HG03045 (cell line): ENCODE measurements at regions not wholly inside any gene's neighbourhood (a gene's known extent, or its start where the extent isn't known, plus 50 kb on each side); places are given as distances from the start of the nearest gene placed in this dataset.
"Not testable (repeated sequence)": the region's sequence is repeated elsewhere in the genome, so short reads cannot be mapped to it uniquely, and the experiment has no call there.

ENCODE experiments used
- ATAC-seq: cut with Tn5 transposase; IDR thresholded peaks from one replicate; pipeline ENCODE4 v1.9.1; 2021; ENCODE audit warnings: mild to moderate bottlenecking, moderate library complexity; ENCODE audit not compliant: unreplicated experiment

DNA sequence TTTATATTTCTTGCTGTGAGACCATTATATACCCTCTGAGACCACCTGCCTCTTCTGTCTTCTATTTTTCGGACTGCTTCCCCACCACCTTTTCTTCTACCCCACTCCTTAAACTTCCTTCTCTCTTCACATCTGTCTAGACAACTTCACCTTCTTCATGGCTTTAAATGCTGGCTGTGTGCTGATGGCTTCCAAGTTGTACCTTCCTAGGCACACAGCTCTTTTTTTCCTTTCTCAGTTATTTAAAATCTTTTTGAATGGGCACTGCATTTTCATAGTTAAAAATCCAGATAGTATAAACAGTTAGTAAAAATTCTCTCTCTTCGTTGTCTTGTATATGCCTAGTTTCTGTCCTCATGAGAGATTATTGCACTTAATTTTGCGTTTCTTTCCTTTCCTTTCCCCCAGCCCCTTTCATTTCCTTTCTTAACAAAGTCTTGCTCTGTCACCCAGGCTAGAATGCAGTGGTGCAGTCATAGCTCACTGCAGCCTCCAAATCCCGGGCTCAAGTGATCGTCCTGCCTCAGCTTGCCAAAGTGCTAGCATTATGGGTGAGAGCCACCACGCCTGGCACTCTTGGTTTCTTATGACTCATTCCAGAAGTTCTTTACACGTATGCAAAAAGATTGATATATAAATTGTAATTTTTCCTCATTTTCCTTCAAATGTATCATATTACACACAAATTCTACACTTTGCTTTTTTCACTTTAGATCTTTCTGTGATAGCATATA is 114.3 kb downstream of the NPIPB5 start:
- ATAC-seq: no peak

DNA sequence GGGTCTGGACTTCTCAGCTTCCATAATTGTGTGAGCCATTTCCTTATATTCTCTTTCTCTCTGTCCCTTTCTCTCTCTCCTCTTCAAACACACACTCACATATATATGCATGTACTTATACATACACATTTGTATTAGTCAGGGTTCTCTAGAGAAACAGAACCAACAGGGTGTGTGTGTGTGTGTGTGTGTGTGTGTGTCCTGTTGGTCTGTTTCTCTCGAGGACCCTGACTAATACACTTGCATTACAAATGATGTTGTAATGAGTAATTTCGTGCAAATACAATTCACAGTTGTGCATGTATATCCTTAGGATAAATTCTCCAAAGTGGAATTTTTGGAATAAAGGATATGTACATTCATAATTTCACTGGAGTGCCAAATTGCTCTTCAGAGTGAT is 115.3 kb downstream of the NPIPB5 start:
- ATAC-seq: no peak

DNA sequence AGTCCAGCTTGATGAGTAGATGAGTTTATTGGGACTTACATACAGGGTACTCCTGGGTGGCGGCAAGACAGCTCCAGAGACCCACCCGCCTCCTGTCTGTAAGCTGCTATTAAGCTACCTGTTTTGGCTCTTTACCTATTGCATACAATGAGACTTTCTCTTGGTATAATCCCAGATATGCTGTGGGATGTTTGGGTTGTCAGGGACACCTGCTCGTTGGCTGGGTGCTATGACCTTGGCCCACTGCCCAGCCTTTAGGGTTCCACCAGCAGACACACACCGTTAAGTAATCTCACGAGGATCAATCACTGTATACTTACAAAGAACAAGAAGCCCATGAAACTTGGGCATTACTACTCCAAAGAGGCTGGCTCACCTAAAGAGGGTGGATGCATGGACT is 116.4 kb downstream of the NPIPB5 start:
- no peak for ATAC-seq

DNA sequence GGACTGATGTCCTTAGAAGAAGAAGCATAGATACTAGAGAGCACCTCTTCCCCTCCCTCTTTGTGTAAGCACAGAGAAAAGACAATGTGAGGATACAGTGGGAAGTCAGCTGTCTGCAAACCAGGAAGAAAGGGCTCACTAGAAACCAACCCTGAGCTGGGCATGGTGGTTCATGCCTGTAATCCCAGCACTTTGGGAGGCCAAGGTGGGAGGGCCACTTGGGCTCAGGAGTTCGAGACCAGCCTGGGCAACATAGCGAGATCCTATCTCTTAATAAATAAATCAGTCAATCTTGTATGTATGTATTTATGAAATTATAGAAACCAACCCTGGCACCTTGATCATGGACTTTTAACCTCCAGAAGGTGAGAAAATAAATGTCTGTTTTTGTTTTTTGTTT is 118.3 kb downstream of the NPIPB5 start:
- no peak for ATAC-seq

DNA sequence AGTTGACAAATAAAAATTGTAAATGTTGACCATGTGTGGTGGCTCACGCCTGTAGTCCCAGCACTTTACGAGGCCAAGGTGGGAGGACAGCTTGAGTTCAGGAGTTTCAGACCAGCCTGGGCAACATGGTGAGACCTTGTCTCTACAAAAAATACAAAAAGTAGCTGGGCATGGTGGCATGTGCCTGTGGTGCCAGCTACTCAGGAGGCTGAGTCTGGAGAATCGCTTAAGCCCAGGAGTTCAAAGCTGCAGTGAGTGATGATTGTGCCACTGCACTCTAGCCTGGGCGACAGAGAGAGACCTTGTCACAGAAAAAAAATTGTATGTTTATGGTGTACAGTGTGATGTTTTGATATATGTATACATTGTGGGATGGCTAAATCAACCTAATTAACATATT is 119.6 kb downstream of the NPIPB5 start:
- no peak for ATAC-seq

DNA sequence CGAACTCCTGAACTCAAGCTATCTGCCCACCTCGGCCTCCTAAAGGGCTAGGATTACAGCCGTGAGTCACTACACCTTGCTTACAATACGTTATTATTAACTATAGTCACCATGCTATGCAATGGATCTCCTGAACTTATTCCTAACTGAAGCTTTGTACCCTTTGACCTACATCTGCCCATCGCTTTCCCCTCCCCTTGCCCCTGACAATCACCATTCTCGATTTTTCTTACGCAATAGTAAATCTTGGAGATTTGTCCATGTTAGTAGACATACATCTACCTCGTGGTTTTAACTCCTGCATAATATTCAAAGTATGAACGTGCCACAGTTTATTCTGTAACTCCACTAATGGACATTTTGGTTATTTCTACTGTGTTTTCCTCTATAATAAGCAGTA is 120.6 kb downstream of the NPIPB5 start:
- ATAC-seq: no peak

DNA sequence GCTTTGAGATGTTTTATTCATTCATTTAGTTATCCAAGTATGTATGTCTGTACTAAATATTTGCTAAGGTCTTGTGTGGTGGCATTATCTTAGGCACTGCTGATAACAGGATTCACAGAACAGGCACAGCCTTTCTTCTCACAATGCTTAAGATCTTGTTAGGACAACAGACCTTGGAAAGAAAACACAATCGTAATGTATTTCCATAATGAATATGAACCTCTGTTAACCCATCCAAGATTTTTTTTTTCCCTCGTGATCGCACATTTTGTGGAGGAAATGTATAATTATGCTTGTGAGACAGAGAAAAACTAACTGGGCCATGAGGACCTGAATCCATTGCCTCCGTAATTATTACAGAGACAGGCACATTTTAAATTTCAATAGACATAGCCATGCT is 121.9 kb downstream of the NPIPB5 start:
- ATAC-seq: no peak

DNA sequence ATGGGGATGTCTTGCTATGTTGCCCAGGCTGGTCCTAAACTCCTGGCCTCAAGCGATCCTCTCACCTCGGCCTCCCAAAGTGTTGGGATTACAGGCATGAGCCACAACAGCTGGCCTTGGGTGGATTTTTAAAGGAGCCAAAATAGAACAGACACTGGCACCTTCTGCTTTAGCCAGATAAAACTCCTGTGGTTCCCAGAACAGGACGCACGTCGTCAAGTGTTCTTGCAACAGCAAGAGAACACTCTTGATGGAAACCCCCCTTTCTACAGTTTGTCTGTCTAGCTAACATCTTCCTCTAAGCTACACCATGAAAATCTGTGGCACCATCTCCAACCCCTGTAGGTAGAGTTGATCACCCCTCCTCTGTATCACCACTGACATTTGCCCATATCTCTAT is 122.6 kb downstream of the NPIPB5 start:
- ATAC-seq: no peak

DNA sequence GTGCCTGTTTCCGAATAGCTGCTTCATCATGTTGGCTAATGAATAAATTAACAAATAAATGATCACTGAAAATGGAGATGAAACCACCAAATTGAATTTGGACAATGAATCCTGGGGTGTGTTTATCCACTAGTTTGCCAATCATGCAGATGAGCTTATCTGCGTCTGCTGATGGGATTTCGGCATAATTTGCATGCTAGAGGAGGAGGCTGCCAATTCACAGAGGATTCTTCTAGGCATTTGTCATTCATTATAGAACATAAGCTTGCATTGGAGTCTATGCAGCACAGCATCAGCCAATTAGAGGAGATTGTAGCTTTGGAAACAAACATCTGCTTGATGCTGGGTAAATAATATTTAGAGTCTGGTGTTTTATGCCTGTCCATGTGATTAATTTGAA is 123.1 kb downstream of the NPIPB5 start:
- no peak for ATAC-seq

DNA sequence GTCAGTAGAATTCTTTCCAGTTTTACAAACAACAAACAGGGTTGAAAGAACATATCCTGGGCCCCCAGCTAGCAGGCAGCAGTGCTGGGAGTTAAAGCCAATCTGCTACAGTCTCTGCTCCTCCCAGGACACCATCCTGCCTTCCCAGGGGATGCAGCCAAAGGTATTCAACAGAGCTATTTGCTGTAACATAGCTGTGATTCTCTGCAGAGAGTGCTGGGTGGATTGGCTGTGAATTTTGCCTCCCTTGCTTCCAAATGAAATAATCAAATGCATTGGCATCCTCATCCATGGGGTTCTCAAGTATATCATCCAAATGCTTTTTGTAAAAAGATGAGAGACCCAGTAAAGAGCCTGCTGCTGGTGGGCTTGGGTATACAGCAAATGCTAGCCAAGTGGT is 124.3 kb downstream of the NPIPB5 start:
- no peak for ATAC-seq

DNA sequence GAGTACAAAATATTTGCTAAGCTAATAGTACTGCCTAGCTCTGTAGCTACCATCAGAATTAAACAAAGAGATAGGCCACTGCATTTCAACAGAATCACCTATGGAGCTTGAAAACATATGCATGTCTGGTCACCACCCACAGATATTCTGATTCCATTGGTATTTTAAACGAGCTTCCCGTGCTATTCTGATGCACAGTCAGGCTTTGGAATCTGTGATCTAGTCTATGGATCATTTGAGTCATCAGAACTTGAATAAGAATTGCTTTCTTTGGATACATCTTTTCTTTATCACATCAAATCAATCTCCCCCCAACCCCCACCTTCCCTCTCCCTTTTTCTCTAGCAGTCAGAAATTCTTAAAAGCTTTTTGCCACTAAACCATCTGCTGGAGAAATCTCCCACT is 124.7 kb downstream of the NPIPB5 start:
- ATAC-seq: no peak

DNA sequence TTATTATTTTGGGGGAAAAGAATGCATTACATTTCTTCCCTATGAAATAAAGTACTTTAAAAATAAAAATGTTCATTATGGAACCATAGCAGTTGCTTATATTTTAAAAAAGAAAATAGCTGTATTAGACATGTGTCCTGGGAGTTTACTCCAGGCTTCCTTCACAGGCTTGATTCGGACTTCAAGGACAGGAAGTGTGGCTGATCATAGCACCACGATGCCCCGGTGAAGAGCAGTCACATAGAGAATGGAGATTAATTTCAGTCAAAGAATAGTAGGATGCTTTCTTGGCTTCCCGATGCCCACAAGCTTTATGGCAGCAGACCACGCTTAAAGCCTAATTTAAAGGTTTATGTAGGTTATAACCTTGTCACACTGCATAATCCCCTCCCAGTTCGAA is 125.1 kb downstream of the NPIPB5 start:
- no peak for ATAC-seq

DNA sequence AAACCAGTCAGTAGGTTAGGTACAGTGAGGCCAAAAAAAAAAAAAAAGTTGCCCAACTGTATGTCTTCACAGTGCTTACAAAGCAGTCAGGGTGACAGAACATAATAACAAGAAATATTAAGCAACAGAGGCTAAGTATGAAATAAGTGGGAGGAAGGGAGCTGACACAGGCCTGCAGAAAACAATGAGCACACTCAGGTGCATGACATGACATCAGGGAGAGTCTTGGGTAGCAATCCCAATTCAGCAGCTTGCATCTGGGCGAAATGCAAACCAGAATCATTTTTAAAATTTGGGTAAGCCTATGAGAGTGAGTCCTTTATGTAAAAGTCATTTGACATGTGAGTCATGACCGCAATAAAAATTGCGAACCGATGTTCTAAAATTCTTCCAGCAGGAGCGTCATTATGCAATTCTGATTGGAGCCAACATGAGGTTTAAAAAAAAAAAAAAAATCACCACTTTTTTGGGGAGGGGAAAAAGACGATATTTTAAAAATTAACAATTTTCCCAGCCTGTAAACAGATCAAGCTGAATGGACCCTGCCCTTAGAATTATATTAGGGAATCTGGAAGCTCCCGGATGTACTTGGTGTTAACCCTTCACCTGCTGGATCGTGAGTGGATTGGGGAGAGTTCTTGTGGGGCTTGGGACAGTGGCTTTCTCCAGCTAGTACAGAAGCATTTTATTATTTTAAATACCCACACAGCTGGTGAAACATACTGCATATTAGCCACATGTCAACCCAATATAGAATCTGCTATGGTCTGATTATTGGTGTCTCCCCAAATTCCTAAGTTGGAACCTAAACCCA is 127.9 kb downstream of the NPIPB5 start:
- no peak for ATAC-seq

DNA sequence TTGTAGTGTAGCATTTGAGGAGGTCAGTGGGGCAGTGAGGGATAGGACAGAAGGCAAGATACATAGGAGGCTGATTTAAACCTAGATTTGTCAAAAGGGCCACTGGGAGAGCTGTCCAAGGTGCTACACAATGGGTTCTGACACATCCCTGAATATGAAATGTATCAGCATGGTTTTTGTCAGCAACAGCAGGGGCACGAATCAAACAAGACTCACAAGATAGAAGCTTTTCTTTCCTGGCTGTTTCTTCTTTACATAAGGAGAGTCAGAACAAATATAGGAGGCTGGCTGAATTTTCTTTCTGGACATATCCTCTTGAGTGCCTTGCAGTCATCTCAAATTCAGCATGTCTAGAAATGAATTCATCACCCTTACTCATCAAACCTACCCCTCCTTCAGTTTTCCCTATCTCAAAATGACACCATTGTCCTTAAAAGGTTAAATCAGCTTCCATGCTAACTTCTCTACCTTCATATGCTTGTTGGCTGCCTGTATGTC is 130.5 kb downstream of the NPIPB5 start:
- no peak for ATAC-seq

DNA sequence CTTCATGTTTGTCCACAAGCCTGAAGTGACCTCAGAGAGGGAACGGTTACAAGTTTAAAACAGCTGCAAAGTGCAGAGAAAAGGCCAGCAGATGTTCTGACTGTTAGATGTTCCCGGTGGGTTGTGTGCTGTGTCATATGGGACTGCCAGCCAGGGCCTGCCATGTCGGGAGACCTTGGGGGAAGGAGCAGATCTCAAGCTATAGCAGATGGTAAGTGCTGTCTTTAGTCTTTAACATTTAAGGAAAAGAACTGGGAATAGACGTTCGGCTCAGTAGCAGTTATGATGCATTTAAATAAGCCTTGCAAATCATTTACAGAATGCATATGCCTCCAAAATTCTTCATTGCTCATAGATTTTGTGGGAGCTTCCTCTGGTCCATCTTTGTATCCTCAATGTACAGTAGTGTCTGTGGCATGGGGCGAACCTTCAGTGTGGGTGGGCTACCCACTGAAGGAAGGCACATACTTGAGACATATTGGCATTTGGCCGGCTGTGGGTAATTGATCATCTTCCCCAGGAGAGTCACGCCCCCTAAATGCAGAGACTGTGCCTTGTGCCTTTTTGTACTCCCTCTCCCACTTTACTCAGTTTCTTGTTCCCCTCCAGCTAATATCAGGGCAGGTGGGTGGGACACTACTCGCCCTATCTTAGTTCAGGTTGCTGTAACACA is 131.9 kb downstream of the NPIPB5 start:
- ATAC-seq: no peak

DNA sequence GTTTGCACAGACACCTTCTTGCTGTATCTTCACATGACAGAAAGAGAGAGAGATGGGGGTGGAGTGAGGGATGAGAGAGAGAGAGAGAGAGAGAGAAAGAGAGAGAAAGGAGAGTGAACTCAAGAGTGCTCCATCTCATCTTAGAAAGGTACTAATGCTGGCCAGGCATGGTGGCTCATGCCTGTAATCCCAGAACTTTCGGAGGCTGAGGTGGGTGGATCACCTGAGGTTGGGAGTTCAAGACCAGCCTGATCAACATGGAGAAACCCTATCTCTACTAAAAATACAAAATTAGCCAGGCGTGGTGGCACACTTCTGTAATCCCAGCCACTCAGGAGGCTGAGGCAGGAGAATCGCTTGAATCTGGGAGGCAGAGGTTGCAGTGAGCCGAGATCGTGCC is 132.5 kb downstream of the NPIPB5 start:
- not testable (repeated sequence) for ATAC-seq

DNA sequence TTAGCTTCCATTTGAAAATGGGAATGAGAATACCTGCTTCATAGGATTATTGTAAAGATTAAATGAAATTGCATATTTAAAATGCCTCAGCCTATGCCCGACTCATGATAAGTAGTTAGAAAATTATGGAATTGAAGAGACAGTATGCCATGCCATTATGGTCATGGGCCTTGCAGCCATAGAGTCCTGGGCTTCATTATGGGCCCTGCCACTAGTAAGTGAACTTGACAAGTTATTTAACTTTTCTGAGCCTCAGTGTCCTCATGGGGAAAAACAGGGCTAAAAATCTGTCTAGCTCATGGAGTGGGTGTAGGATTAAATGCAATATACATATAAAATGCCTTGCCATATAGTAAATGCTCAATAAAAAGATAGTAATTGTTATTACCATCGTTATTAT is 133.2 kb downstream of the NPIPB5 start:
- no peak for ATAC-seq

DNA sequence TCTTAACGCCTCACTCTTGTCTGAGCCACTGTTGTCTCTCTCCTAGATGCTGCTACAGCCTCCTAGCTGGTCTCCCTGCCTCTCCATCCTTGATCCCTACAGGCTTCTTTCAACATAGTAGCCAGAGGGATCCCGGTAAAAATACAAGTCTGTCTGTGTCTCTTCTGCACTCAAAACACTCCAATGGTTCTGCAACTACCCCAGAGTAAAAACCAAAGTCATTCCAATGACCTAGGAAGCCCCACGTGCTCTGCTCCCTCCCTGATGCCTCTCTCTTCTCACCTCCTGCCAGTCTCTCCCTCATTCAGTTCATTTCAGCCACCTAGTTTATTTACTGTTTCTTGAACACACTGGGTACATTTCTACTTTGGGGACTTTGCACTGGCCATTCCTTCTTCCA is 135.2 kb downstream of the NPIPB5 start:
- ATAC-seq: no peak

DNA sequence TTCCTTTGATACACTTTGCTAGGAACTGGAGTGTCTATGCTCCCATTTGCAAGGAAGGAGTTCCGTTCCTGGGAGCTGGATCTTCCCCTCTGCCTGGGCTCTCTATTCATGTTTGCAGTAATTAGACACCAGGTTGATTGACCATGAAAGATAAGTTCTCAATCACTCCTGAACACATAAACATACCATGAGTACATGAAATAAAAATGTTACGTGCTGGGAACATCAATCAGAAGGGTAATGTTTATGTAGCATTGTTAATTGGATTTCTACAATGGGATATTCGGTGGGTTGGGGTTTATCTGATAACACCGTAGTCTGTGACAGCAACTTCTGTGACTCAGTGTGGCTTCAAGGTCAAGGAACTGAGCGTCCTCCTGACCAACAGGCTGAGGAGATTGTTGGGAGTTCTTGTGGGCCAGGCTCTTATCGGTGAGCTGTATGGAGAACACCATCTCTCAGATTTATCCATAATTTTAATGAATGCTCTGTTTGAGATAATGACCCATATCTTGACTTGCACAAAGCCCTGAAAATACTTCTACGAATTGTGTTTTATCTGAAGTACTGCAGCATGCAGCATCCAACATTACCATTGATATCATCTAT is 136.4 kb downstream of the NPIPB5 start:
- ATAC-seq: no peak

DNA sequence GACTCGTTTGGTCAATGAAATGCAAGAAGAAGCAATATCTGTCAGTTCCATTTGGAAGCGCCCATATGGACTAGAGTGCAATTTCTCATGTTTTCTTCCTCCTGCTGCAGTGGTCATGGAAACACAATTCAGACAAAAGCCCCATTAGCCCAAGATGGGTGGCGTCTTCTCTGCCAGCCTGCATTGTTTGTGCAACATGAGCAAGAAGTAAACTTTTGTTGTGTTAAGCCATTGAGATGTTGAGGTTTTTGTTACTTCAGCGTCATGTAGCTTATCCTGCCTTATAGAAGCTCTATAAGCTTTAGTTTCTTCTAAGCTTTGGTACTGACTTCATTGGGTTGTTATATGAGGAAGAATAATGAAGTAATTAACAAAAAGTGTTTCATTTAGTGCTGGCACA is 137.4 kb downstream of the NPIPB5 start:
- ATAC-seq: no peak

DNA sequence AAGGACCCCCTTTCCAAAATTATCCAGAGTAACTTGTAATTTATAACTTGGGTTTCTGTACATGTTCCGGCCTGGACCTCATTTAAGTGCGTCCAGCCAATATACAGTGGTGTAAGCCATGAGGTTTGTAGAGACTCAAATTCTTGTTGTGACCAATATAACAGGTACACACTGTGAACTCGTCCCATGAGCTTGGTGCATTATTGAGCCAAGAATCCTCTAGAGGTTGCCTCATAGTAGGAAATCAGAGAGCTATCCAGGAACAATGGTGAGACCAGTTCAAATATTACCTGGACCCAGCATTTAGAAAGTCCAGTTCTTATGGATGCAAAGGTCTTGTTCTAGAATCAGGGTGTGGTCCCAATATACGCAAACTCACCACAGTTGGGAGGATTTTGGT is 138.2 kb downstream of the NPIPB5 start:
- ATAC-seq: no peak
